Glomerular visceral epithelial cell (primary cell): ENCODE measurements at regions not wholly inside any gene's neighbourhood (a gene's known extent, or its start where the extent isn't known, plus 50 kb on each side); places are given as distances from the start of the nearest gene placed in this dataset.
A peak's percentile ranks its signal among the peaks of the same experiment; 100 is the strongest.
"Not testable (repeated sequence)": the region's sequence is repeated elsewhere in the genome, so short reads cannot be mapped to it uniquely, and the experiment has no call there.

Source experiments
- DNase-seq: peaks from one replicate; pipeline ENCODE4 v3.0.0-alpha.2; 2016; ENCODE audit errors: extremely low spot score

- DNase-seq, result peak; percentile 7
Measured at GRCh38 chr10:81733542-81733941, 141.5 kb upstream of the NRG3 start.

- DNase-seq, result not testable (repeated sequence)
Measured at GRCh38 chr10:81735167-81735566, 139.8 kb upstream of the NRG3 start.

DNA sequence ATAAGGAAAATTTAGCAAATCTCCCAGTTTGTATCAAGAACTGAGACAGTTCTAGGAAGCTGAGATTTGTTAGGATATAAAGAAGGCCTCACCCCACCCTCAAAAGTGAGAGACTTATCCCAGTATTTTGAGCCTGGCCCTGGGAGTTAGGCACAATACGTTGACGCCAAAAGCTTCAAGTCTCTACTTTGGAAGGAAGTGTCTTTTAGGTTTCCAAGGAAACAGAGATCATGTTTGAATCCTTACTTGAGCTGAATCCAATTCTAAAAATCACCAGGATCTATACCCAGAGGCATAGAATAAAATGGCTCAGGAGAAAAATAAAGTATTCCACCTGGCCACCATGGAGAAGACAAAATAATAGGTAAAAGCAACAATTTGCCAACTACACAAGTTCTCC lies 115.9 kb upstream of the NRG3 start:
- no peak for DNase-seq

DNA sequence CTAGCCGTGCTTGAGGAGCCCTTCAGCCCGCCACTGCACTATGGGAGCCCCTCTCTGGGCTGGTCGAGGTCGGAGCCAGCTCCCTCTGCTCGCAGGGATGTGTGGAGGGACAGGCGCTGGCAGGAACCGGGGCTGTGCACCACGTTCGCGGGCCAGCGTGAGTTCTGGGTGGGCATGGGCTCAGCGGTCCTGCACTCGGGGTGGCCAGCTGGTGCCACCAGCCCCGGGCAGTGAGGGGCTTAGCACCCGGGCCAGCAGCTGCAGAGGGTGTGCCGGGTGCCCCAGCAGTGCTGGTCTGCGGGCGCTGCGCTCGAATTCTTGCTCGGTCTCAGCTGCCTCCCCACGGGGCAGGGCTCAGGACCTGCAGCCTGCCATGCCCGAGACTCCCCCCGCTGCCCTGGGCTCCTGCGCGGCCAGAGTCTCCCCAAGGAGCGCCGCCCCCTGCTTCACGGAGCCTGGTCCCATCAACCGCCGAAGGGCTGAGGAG lies 90.8 kb upstream of the NRG3 start:
- no peak for DNase-seq

GRCh38 chr10:81792729-81793128 lies 82.3 kb upstream of the NRG3 start:
- no peak for DNase-seq

DNA sequence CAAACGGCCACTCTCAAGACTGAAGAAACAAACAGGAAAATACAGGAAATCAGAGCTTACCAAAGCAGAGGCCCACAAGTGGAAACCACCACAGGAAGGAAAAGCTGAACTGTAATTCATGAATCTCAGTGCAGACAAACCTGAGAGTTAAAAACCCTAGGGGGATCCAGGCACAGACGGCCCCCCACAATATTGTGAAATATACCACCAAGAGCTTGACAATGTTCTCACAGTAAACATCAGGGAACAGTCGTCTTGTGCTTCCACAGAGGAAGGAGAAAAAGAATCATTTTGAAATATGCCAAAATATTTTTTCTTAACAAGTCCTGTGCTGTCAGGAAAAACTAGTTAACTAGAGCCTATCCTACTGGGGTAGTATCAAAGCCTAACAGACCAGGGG lies 68.2 kb upstream of the NRG3 start:
- no peak for DNase-seq

DNA sequence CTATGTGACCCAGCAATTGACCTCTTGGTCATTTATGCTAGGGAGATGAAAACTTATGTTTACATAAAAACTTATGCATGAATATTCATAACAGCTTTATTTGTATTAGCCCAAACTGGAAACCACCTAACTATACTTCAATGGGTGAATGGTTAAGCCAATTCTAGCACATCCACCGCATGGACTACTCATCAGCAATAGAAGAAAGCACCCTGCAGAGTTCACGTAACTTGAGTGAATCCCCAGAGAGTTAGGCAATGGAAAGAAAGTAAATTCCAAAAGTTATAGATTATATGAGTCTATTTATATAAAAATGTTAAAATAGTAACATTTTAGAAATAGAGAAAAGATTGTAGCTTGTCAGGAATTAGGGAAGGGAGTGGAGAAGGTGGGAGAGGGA lies 60.2 kb upstream of the NRG3 start:
- DNase-seq, result no peak

- no peak for DNase-seq
Measured at GRCh38 chr10:81817596-81818170, 57.3 kb upstream of the NRG3 start.

- DNase-seq, result no peak
Measured at GRCh38 chr10:81820418-81820817, 54.6 kb upstream of the NRG3 start.
